PC-9 (cell line): ENCODE measurements at regions not wholly inside any gene's neighbourhood (a gene's known extent, or its start where the extent isn't known, plus 50 kb on each side); places are given as distances from the start of the nearest gene placed in this dataset.

Experiments used
- CTCF ChIP-seq: fragments of 200-600 bp; sonication (generic); conservative IDR thresholded peaks from 2 replicates; pipeline ENCODE4 v1.6.1; 2017; ENCODE audit warnings: mixed run types, antibody characterized with exemption, mild to moderate bottlenecking, moderate library complexity
- EZH2 ChIP-seq: fragments of 200-600 bp; sonication (generic); IDR thresholded peaks from 2 replicates; pipeline ENCODE4 v1.8.0; 2017; ENCODE audit warnings: antibody characterized with exemption, low read depth

GRCh38 chr12:23108957-23109356 is 484.0 kb downstream of the ETNK1 start:
- TF ChIP-seq CTCF = no peak
- TF ChIP-seq EZH2 = no peak
